Posterior vena cava (tissue), 2 donors: ENCODE measurements at regions not wholly inside any gene's neighbourhood (a gene's known extent, or its start where the extent isn't known, plus 50 kb on each side); places are given as distances from the start of the nearest gene placed in this dataset.
"Not testable (repeated sequence)": the region's sequence is repeated elsewhere in the genome, so short reads cannot be mapped to it uniquely, and the experiment has no call there.

Experiments
- DNase-seq: peaks from one replicate; pipeline ENCODE4 v3.0.0-alpha.2; 2020; ENCODE audit warnings: low spot score
- intact Hi-C, 2 donors: fragments of 100-400 bp; cut with DNase I; formaldehyde crosslinking; loops; one replicate each; pipeline versions ENCODE4 v1.14.1 to v1.14.2; 2022 to 2023
- donor health status: DM: yes; HTN: yes; CAD: no.
- donor health status: DM: yes; HTN: yes; CAD: no.

- DNase-seq = no peak
- intact Hi-C loops = loop anchor here in 1 of 2 donors (5.0 kb wide), 1 partner anchor 1405 kb away; no protein-coding TSS in a partner anchor
Observed at GRCh38 chr3:15977598-15978232, 179.9 kb upstream of the ANKRD28 start.

- no peak for DNase-seq
- intact Hi-C loops = loop anchor here in 1 of 2 donors (5.0 kb wide), 1 partner anchor 1406 kb away; no protein-coding TSS in a partner anchor
Observed at GRCh38 chr3:15978801-15979200, 181.0 kb upstream of the ANKRD28 start.

GRCh38 chr3:15979495-15979894 lies 181.7 kb upstream of the ANKRD28 start:
- intact Hi-C loops = loop anchor here in 1 of 2 donors (5.0 kb wide), 1 partner anchor 1407 kb away; no protein-coding TSS in a partner anchor
- DNase-seq = no peak

GRCh38 chr3:15979900-15980299 lies 182.1 kb upstream of the ANKRD28 start:
- no peak for DNase-seq
- intact Hi-C loops = loop anchor here in 1 of 2 donors (5.0 kb wide), 1 partner anchor 1408 kb away; no protein-coding TSS in a partner anchor

DNA sequence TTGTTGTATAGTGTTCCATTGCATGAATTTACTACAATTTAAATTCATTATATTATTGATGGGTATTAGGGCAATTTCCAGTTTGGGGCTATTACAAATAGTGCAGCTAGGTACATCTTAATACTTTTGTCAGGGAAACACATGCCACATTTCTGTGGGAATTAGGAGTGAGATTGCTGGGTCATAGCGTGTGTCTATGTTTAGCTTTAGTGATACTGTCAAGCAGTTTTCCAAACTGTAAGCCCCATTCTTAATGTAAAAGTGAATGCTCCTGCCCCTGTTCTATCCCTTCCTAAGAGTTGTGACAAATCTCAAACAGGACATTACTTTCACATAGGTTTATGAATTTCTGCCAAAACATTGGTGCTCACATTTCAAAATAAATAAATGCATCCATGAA lies 184.5 kb upstream of the ANKRD28 start:
- DNase-seq = no peak
- intact Hi-C loops = no loop called here

DNA sequence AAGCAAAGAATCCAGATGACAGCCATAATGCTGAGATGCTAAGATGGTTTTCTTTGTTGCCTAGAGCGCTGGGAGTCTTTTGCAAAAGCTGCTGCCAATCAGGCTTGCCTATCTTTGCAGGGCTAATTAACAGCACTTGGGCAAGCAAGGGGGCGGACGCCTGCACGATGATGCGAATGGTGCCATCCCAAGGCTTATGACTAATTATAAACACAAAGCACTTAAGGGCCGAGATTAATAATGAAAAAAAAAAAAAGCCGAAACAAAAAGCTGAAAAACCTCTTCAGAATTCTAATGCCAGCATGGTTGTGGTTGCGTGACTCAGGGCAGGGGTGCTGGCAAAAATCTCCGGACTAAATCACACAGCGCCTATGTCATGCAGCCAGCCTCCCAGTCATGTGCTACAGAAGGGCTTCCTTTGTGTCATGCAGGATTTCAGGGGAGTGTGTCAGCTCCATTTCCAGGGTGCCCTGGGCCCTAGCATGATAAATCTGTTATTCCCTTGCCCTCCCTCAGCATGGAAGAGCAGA lies 185.0 kb upstream of the ANKRD28 start:
- DNase-seq = no peak
- intact Hi-C loops = no loop called here

GRCh38 chr3:15983232-15983631 lies 185.5 kb upstream of the ANKRD28 start:
- intact Hi-C loops = no loop called here
- DNase-seq = no peak

- intact Hi-C loops = no loop called here
- DNase-seq = no peak
Observed at GRCh38 chr3:15983693-15984092, 185.9 kb upstream of the ANKRD28 start.

DNA sequence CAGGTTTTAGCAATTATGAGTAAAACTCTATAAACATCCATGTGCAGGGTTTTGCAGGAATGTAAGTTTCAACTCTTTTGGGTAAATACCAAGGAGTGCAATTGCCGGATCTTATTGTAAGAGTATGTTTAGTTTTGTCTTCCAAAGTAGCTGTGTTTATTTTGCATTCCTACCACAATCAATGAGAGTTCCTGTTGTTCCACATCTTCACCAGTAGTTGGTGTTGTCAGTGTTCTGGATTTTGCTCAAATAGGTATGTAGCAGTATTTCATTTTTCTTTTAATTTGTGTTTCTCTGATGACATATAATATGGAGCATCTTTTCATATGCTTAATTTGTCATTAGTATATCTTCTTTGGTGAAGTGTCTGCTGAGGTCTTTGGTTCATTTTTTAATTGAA lies 185.1 kb upstream of the GALNT15 start:
- intact Hi-C loops = no loop called here
- DNase-seq = no peak

GRCh38 chr3:15993660-15994059 lies 180.8 kb upstream of the GALNT15 start:
- intact Hi-C loops, DNase-seq: not testable (repeated sequence)

DNA sequence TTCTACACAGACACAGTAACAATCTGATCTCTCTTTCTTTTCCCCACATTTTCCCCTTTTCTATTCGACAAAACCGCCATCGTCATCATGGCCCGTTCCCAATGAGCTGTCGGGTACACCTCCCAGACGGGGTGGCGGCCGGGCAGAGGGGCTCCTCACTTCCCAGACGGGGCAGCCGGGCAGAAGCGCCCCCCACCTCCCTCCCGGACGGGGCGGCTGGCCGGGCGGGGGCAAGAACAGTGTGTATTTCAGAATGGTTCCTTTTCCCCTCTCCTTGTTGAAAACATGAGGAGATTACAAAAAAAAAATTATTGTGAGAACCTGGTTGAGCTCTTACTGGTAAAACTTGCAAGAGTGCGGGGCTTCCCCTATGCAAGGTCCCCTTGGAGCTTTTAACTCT lies 178.0 kb upstream of the GALNT15 start:
- DNase-seq = not testable (repeated sequence)

DNA sequence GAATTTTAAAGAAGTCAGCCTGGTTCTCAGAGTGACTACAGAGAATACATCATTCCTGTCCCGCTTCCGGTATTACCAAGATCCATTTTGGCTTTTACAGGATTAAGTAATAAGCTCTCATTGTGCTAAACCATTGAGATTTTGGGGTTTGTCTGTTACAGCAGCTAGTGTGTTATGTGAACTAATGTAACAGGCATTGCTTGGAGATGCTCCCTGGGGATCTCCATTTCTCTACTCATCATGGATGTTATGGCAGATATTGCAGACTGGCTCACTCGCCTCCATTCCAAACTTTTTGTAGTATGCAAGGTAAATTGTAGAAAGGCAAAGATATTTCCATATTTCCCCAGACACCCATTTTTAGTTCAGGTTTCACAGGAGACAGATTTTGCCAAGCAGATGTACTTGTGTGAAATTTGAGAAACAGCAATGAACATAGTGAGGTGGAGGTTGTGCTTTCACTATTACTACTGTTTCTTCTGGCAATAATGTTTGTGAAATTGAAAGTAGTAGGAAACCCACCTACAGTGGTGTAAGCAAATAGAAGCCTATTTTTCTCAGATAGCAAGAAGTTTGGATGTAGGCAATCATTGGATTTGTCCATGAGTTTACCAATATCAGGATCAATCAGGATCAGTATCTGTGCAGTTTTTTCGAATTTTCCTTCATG lies 177.1 kb upstream of the GALNT15 start:
- intact Hi-C loops = no loop called here
- no peak for DNase-seq

More for the DNA sequence above, 178.0 kb upstream of the GALNT15 start:
- intact Hi-C loops = not testable (repeated sequence)

DNA sequence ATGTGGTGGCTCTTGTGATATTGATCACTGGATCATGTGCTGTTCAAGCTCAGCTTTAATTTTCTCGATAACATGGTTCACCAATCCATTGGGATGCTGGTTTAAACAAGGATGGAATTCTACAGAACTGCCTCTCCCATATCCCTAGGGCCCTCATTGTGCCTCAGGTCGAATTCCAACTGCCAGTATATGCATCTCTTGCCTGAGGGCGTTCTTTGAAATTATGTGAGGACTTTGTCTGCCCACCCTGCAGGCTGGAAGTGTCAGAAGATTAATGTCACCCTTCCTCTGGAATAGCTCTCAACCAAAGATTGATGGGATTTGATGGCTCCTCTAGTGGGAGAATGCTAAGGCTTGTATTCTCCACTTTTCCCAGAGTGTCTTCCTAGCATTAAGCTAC lies 175.6 kb upstream of the GALNT15 start:
- intact Hi-C loops = no loop called here
- no peak for DNase-seq

DNA sequence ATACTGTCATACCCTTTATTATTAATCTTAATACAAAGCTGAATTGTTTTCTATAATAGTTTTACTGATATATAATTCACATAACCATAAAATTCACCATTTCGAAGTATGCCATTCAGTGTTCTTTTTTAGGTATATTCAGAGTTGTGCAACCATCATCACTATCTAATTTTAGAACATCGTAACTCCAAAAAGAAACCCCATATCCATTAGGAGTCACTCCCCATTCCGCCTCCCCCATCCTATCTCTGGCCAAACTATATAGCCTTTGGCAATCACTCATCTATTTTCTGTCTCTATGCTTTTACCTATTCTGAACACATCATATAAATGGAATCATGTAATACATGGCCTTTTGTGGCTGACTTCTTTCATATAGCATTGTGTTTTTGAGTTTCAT lies 169.7 kb upstream of the GALNT15 start:
- intact Hi-C loops = no loop called here
- no peak for DNase-seq

DNA sequence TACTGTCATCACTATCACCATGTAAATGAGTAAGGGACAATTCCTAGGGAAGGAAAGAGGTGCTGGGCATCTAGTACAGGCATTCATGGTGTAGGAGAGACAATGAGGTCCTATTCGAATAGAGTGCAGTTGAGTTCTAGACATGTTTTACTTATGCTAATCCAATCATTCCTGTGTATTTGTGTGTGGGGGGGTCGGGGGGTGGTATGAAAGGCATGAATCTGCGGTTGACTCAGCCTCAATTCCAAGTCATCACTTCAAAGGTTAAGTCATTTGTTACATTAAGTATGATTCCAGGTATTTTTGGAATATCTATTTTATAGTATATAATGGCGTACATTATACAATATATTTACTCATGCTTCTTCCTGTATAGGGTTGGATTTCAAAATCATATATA lies 163.1 kb upstream of the GALNT15 start:
- no peak for DNase-seq
- intact Hi-C loops = no loop called here

DNA sequence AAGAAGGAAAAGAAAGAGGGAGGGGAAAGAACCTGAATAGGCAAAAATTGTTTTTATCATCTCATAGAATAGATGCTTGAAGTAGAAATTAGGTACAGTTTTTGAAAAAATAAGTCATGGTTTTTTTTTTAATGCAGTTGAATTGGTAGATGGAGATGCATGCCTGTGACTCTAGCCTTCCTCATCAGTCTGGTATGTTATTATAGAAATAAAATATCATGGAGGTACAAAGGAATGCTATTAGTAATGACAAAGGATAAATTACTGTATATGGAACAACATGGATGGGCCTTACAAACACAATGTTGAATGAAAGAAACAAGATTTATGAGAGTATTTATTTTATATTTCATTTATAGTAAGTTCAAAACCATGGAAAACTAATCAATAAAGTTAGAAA lies 162.4 kb upstream of the GALNT15 start:
- intact Hi-C loops = no loop called here
- DNase-seq = no peak

DNA sequence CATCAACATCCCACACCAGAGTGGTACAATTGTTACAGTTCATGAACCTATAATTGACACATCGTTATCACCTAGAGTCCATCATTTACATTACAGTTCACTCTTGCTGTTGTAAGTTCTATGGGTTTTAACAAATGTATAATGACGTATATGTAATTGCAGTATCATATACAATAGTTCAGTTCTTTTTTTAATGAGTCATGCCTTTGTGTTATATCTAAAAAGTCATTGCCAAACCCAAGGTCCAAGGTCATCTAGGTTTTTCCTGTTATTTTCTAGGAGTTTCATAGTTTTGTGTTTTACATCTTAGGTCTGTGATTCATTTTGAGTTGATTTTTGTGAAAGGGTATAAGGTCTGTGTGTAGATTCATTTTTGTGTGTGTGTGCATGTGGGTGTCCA lies 160.9 kb upstream of the GALNT15 start:
- no peak for DNase-seq
- intact Hi-C loops = no loop called here

- intact Hi-C loops, DNase-seq: not testable (repeated sequence)
Observed at GRCh38 chr3:16021801-16022200, 152.7 kb upstream of the GALNT15 start.

- DNase-seq = not testable (repeated sequence)
Observed at GRCh38 chr3:16023881-16024280, 150.6 kb upstream of the GALNT15 start.

GRCh38 chr3:16024548-16024947 lies 149.9 kb upstream of the GALNT15 start:
- intact Hi-C loops = no loop called here
- no peak for DNase-seq

More at GRCh38 chr3:16023881-16024280, 150.6 kb upstream of the GALNT15 start:
- intact Hi-C loops = not testable (repeated sequence)

DNA sequence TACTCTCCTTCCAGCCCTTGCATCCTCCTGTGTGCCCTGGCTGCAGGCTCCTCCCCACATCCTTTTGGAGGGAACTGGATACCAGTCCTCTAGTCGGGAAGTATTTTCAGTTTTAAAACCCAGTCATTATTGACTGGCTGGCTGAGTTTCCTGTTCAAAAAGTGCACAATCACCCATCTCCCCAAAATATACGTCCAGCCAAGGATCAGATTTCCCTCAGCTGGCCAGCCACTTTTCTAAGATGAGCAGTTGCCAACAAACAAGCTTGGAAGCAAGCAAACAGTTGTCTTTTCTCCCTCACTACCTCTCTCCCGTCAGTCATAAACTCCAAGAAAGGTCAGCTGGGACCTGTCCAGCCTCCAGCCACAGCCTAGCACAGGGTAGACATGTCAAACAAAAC lies 147.7 kb upstream of the GALNT15 start:
- no peak for DNase-seq
- intact Hi-C loops = no loop called here
